Head of caudate nucleus (tissue), 42 donors: ENCODE measurements at regions not wholly inside any gene's neighbourhood (a gene's known extent, or its start where the extent isn't known, plus 50 kb on each side); places are given as distances from the start of the nearest gene placed in this dataset.
A peak's percentile ranks its signal among the peaks of the same experiment; 100 is the strongest.

Experiments
- DNase-seq, 42 donors: peaks; one replicate each; pipeline versions ENCODE4 v3.0.0 to v3.0.0-alpha.2; 2020 to 2021; ENCODE audit warnings: mixed read lengths in 7 of 42
- intact Hi-C: fragments of 100-400 bp; cut with DNase I; formaldehyde crosslinking; loops from one replicate; pipeline ENCODE4 v1.15.0; 2022

DNA sequence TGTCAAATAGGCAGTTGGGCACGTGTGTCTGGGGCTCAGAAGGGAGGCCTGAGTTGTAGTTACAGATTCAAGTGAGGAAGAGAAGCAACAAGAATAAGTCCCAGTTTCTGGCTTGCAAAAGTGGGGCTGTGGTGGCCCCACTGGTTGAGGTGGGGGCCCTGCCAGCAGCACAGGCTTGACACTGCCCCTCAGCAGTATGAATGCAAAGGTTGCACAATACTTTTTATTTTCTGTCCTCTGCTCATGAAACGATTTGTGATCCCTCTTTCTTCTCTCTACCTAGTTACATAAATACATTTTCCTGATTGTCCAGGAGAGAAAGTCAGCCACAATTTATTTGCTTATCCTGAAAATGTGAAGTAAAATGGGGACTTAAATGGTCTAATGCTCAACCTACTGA, 577.8 kb downstream of the AACS start:
- intact Hi-C loops, result no loop called here
- DNase-seq, result no peak

DNA sequence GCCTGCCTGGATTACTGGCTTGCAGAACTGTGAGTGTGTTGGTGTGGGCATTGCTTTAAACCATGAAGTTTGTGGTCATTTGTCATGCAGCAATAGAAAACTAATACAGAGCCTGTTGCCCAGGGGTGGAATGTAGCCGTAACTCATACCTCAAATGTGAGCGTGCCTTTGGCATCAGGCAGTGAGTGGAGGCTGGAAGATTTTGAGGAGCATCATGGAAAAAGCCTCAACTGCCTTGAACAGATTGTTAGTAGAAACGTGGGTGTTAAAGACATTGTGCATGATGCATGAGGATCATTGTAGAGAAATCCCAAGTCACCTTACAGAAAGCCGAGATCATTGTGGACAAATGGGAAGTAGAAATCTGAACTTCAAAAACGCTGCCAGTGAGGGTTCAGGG, 580.5 kb downstream of the AACS start:
- intact Hi-C loops, result no loop called here
- no peak for DNase-seq

DNA sequence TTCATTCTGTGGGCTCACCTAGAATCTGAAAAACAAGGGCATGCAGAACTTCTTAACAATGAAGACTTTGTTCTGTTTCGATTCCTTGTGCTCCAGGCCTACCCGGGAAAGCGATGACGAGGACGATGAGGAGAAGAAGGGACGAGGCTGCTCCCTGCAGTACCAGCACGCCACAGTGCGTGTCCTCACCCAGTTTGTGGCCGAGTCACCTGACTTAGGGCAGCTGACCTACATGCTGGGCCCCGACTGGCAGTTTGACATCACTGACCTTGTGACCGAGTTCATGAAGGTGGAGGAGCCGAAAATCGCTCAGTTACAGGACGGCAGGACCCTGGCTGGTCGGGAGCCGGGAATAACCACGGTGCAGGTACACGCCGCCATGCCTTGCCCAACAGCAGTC, 585.4 kb downstream of the AACS start:
- intact Hi-C loops, result no loop called here
- no peak for DNase-seq

DNA sequence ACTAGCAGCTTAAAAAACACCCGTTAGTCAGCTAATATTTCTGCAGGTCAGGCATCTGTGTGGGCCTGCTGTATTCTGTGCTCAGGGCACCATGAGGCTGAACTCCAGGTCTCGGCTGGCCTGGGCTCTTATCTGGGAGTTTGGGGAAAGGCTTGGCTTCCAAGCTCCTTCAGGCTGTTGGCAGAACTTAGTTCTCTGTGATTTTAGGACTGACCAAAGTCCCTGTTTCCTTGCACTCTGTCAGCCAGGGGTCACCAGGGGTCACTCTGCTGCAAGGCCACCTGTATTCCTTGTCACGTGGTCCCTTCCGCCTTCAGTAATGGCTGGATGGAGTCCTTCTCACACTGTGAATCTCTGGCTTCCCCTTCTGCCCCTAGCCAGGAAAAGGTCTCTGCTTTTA, 586.4 kb downstream of the AACS start:
- intact Hi-C loops, result no loop called here

DNA sequence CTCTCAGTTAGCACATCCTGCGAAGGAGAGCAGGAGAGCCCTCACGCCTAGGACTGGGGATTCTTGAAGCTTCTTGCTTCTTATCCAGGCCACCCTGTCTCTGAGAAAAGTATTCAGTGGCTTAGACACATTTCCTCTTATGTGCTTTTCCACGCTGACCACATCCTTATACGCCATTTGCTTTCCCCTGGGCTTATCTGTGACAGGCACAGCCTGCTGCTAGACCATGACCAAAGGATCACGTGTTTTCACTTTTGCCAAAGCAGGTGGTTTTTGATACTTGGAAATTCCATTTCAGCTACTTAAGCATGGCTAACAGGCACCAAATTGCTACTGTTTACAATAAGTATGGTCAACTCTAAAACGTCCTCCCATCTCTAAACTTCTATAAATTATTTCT, 587.4 kb downstream of the AACS start:
- intact Hi-C loops, result no loop called here
- no peak for DNase-seq

More for the DNA sequence above, 586.4 kb downstream of the AACS start:
- DNase-seq, result no peak

DNA sequence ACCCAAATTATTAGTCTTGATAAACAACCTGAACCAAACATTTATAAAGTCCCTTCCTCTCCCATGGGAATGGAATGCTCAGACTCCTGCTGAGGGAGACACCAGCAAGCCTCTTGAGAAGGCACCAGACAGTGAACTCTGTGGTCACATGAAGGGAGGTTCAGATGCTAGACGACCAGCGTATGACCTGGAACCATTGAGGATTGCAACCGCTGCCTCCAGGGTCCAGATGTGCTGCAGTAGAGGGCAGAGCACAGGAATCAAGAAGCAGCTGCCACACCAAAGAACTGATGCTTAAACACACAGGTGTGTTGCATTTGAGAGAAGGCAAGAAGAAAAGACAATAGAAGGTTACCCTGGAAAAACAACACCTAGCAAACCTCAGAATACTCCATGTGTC, 592.4 kb downstream of the AACS start:
- no peak for DNase-seq
- intact Hi-C loops, result no loop called here

DNA sequence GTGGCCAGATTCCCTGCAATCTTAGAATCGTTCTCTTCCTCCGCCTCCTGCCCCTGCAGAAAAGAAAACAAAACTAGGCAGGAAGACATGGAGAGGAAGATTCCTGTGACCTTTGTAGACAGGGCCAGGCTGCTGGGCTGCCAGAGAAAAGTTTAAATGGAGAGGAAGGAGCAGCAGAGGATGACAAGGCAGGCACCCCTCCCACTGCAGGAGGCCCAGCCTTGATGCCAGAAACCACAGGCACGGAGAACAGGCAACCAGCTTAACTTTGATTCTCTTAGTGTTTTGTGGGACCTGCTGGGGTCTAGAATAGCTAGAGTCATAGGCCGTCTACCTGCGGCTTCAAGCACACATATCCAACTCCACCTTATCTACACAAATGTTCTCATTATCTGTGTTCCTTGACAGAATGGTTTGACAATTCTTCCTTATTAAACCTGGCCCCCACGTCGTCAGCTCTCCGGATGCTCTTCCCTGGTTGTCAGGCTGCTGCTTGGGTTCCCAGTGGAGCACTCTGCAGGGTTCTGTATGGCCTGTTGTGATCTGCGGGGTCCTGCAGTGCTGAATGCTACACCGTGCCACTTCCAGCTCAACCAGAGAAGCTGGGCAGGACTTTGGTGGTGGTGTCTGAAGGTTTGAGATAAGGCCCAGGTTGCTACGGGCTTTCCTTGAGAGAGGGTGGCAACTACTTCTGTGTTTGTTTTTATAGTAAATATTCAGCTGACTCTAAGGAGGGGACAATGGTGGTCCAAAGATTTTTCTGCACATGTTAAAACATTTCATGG, 609.5 kb downstream of the AACS start:
- intact Hi-C loops, result no loop called here

DNA sequence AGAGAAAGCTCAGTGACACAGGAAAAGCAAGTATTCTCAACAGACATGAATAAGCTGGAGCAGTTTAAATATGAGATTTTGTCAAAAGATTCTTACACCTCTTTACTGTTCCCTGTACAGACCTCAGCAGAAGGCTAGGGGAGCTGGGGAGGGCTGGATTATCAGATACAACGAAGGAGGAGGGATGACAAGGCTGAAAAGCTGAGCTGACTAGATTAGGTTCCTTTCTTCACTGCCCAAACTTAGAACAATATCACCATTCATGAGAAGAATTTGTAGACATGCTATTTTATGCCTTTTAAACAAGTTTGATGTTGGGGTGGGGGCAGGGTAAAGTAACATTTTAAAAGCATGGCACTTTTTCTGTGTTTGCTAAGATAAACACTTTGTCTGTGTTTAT, 611.1 kb downstream of the AACS start:
- intact Hi-C loops, result no loop called here
- DNase-seq, result no peak

More for the DNA sequence above, 609.5 kb downstream of the AACS start:
- no peak for DNase-seq

DNA sequence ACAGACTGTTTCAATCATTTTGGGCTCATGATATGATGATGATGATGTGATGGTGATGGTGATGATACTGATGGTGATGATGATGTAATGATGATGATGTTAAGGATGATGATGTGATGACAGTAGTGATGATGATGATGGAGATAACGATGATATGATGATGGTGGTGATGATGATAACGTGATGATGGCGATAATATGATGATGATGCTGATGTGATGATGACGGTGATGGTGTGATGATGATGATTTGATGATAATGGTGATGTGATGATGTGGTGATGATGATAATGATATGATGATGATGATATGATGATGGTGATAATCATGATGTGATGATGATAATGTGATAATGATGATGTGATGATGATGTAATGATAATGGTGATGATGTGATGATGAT, 612.6 kb downstream of the AACS start:
- no peak for DNase-seq
- intact Hi-C loops, result no loop called here

DNA sequence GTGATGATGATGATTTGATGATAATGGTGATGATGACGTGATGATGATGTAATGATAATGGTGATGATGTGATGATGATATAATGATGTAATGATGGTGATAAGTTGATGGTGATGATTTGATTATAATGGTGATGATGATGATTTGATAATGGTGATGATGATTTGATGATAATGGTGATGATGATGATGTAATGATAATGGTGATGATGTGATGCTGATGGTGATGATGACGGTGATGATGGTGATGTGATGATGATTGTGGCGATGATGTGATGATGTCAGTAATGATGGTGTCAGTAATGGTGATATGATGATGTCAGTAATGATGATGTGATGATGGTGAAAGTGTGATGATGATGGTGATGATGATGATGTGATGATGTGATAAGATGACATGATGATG, 613.4 kb downstream of the AACS start:
- DNase-seq, result no peak
- intact Hi-C loops, result no loop called here

DNA sequence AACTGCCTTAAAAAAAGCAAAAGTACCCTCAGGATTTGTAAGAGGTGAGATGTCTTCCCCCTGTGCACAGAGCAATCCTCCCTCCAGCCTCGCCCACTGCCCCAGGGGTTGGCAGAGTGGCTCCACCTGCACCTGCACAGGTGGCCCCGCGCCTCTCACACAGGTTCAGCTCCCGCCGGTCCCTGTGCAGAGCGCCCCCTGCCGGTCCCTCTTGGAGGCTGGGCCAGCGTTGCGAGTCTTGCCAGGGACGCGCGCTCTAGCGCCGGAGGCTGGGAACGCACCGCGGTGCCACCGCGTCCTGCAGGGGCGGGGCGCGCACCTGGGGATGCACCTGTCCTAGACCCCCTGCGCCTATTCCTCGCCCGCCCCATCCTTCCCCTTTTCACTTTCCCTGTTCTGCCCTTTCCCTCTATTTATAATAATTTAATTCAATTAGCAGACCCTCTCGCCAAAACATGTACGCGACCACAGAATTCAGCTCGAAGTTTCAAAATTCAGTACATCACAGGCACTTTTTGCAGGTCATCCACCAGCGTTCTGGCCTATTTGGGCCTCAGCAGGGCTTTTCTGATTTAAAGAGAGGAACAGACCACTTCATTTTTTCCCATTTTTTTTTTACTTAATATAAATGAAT, 618.6 kb downstream of the AACS start:
- peak; percentile 17 to 86 (median 74) for DNase-seq
- intact Hi-C loops, result no loop called here

DNA sequence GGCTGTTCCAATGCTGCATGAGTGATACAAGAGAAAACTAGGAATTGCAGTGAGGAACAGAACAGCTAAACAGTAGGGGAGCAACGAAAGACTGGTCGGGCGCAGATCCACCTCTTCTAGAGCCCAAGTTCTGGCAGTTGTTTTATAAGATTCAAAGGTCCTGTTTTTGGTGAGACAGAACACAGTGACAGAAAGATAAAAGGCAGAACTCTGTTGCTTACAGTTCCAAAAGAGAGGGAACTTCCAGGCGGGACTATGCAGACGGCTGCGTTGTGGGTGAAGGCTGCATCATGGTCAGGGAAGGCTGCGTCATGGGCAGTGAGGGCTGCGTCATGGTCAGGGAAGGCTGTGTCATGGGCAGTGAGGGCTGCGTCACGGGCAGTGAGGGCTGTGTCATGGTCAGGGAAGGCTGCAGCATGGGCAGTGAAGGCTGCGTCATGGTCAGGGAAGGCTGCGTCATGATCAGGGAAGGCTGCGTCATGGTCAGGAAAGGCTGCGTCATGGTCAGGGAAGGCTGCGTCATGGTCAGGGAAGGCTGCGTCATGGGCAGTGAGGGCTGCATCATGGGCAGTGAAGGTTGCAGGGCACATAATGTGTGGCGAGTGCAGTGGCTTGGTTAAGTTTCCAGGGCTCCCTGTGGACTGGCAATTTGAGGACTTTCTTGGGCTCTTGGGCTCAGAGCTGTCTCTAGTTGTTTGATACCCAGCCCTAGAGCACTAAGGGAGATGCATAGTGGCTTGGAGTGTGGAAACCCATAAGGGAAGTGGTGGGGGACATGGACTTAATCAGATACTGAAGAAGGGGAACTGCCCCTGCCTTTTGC, 619.9 kb downstream of the AACS start:
- intact Hi-C loops, result no loop called here
- no peak for DNase-seq

DNA sequence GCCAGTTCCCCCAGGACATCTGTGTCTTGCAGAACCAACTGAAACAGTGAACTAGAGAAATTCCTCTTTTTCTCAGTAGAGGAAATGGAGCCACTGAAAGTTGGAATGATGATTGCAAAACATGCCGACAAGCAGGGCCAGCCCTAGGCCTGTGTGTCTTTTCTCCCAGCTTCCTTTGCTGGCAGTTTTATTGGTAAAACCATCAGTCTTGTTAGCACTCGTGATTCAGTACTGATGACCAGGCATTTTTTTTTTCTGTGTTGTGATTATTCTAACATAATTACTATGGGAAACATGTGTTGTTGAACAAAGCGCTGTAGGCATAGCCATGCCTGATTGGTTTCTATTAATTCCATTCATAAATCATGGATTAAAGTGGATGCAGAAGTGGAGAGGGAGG, 620.7 kb downstream of the AACS start:
- no peak for DNase-seq

DNA sequence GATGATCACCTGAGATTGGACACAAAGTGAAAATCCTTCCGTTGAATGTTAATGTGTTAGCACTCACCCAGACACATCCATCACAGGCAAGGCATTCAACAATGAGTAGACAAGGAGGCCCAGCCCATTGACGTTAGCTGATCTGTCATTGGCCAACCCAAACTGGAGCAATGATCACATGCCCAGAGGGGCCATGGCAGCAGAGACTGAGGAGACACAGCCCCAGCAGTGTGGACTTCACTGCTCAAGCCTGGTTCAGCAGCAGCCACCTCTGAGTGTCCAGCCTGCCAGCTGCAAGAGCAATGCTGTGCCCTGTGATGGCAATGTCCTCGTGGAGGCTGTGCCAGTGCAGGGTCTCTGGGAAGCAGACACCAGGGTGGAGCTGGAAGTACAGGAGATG, 622.2 kb downstream of the AACS start:
- no peak for DNase-seq
- intact Hi-C loops, result no loop called here

More for the DNA sequence above, 620.7 kb downstream of the AACS start:
- intact Hi-C loops, result no loop called here

DNA sequence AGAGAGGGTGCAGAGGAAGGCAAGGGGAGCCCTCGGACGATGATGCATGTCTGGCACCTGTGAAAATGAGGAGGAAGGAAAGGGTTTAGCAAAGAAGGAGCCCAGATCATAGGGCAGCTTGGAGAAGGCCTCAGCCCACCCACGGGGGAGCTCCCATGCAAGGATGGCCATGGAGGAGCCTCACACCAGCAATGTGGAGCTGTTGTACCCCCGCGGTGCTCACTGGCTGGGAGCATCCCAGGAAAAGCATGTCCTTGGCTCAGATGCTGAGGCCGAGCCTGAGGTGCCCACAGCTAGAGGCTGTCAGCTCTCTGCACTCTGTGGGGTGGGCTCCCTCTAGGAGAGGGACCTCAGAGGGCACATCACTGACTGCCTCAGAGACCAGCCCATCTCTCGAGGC, 622.6 kb downstream of the AACS start:
- intact Hi-C loops, result no loop called here
- DNase-seq, result no peak

DNA sequence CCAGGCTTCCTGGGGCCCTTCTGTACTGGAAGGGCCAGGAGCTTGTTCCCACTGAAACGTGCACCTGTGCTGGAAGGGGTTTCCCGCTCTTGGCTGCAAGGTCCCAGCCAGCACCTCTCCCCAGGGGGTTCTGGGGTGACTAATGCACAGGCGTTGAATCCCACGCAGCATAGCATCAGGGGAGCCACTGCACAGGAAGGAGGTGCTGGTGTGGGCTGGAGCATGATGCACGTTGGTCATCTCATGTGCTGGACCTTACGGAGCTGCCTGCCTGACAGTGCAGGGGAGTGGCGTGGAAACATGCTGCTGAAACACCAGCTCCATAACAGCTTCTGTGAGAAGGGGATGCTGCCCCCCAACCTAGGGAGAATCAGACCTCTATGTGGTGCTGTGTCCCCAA, 623.0 kb downstream of the AACS start:
- DNase-seq, result no peak
- intact Hi-C loops, result no loop called here

DNA sequence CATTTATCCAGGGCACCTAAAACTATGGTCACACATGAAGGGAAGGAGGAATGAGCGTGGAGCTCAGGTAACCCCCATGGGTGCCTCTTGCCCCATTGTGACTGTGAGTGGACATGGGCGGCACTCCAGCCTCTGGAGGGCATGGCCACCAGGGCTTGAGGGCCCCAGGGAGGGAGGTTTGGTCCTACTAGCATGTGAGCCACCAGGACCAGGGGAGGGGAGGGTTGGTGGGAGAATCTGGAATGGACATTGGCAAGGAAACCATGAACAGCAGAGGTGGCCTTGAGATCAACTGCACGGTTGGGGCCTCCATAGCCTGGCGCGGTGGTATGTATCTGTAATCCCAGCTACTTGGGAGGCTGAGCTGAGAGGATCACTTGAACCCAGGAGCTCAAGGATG, 623.6 kb downstream of the AACS start:
- DNase-seq, result peak in 1 of 42 donors; percentile 15
- intact Hi-C loops, result no loop called here

DNA sequence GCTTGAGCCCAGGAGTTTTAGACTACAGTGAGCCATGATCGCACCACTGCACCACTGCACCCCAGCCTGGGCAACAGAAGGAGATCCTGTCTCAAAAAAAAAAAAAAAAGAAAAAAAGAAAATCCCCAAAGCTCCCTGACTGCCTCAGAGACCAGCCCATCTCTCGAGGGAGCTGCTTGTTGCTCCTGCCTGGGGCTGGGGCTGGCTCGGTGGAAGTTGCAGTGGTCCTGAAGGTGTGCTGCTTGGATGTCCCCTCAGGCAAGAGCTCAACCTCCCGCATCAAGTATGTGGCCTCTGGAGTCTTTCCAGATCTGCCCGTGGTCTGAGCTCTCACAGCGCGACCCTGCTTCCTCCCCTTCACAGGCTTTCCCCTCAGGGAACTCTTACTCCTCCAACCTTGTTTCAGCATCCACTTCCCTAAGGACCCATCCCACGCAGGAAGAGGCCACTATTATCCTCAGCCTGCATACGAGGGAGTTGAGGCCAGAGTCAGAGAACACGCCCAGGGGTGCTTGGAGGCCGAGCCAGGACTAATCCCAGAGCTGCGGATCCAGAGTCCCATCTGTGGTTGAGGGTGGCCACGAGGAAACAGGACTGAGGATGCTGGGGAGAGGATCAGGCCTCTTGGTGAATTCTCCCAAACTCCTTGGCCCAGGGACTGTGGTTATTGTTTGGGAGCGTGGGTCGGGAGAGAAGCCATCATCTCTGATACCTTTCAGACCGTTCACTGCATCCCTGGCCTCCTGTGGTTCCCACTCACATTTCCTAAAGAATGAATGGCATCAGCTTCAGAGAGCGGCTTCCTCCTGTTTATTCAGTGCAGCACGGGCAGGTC, 624.6 kb downstream of the AACS start:
- intact Hi-C loops, result no loop called here
- peak in 1 of 42 donors; percentile 26 for DNase-seq

DNA sequence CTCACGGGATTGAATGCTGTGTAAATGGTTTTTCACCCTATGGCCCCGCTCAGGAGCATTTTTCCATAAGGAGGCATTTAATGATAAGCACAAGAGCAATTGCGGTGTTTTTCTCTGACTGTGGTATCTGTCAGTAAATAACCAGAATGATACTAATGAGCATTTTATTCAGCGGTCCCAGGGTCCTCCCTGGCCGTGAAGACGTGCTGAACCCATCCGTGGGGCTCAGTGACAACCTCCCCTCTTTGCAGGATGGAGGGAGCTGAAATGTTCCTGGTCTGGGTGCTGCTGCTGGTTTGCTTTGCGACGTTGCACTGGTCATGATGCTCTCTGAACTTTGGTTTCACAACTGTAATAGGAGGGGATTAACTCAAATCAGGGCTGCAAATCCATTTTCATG, 625.6 kb downstream of the AACS start:
- peak in 1 of 42 donors; percentile 20 for DNase-seq
- intact Hi-C loops, result no loop called here
